ENCODE measurements at regions not wholly inside any gene's neighbourhood (a gene's known extent, or its start where the extent isn't known, plus 50 kb on each side); places are given as distances from the start of the nearest gene placed in this dataset.
A peak's percentile ranks its signal among the peaks of the same experiment; 100 is the strongest.

- CTCF ChIA-PET: no interaction called here
- H3K4me1 Mint-ChIP-seq (ENCODE audit: low read depth): peaks cover 13% of the 10 kb centered on the region
Observed at GRCh38 chr3:11718637-11719405, 75.1 kb upstream of the VGLL4 start.

GRCh38 chr3:11717768-11718636 lies 74.3 kb upstream of the VGLL4 start:
- ATAC-seq (no peak), DNase-seq (no peak)
- Mint-ChIP-seq H3K4me1 (ENCODE audit: low read depth) (peaks cover 13% of the 10 kb centered on the region), H3K27ac (peak overlapping the region; percentile 93), H3K9me3 (no peaks in the 10 kb centered on the region), H3K4me3 (peak overlapping the region; percentile 91), H3K27me3 (peaks cover 8% of the 10 kb centered on the region), H3K36me3 (ENCODE audit: low read depth) (no peaks in the 10 kb centered on the region)
- intact Hi-C loops (cut with micrococcal nuclease): no loop called here
- ChIA-PET POLR2A (interaction anchor here (1.1 to 1.3 kb wide), 2 partner anchors 10 to 53 kb away, joined by 3 read pairs; no protein-coding TSS in a partner anchor), CTCF (interaction anchor here (0.7 to 1.3 kb wide), 2 partner anchors 10 to 19 kb away, joined by 3 read pairs; no protein-coding TSS in a partner anchor)
- no peak for TF ChIP-seq CTCF (IDR thresholded peaks at IDR 0.05)

More at GRCh38 chr3:11718637-11719405, 75.1 kb upstream of the VGLL4 start:
- Mint-ChIP-seq H3K9me3 (no peaks in the 10 kb centered on the region), H3K4me3 (peak overlapping the region; percentile 91), H3K27me3 (peaks cover 10% of the 10 kb centered on the region), H3K36me3 (ENCODE audit: low read depth) (no peaks in the 10 kb centered on the region), H3K27ac (peak overlapping the region; percentile 93)
- POLR2A ChIA-PET: interaction anchor here (0.6 to 1.1 kb wide), 2 partner anchors 9 to 862 kb away, joined by 3 read pairs; no protein-coding TSS in a partner anchor
- ATAC-seq (peak; percentile 38), DNase-seq (peak; percentile 66)
- intact Hi-C loops (cut with micrococcal nuclease): no loop called here
- no peak for TF ChIP-seq CTCF (IDR thresholded peaks at IDR 0.05)

DNA sequence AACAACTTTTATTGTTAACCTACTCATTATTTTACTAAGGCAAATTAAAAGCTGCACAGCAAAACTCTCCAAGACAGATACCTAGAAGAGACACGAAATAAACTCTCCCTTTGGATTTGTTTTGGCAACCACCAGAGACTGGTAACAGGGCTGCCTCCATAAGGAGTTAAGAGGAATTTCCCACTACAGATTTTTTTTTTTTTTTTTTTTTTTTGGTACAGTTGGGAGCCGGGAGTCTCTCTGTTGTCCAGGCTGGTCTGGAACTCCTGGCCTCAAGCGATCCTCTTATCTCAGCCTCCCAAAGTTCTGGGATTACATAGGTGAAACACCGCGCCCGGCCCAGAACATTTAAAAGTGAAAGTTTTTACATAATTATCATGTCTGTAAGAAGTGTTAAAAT lies 73.6 kb upstream of the VGLL4 start:
- intact Hi-C loops (cut with micrococcal nuclease): no loop called here
- ChIA-PET POLR2A (interaction anchor here (1.3 kb wide), 1 partner anchor 53 kb away, joined by 3 read pairs; no protein-coding TSS in a partner anchor), CTCF (interaction anchor here (0.8 to 1.3 kb wide), 3 partner anchors 11 to 87 kb away, joined by 3 read pairs; no protein-coding TSS in a partner anchor)
- no peak overlapping the region for H3K27ac Mint-ChIP-seq
- ATAC-seq (no peak), DNase-seq (no peak)
- TF ChIP-seq CTCF (IDR thresholded peaks at IDR 0.05): no peak
- peaks cover 8% of the 10 kb centered on the region for H3K27me3 Mint-ChIP-seq
- no peaks in the 10 kb centered on the region for H3K9me3 Mint-ChIP-seq
- H3K4me1 Mint-ChIP-seq (ENCODE audit: low read depth): peaks cover 13% of the 10 kb centered on the region
- H3K4me3 Mint-ChIP-seq: no peak overlapping the region
- no peaks in the 10 kb centered on the region for H3K36me3 Mint-ChIP-seq (ENCODE audit: low read depth)

GRCh38 chr3:11716573-11717290 lies 73.0 kb upstream of the VGLL4 start:
- Mint-ChIP-seq H3K4me3 (no peak overlapping the region), H3K27me3 (peaks cover 3% of the 10 kb centered on the region), H3K9me3 (no peaks in the 10 kb centered on the region), H3K27ac (no peak overlapping the region), H3K36me3 (ENCODE audit: low read depth) (peaks cover 3% of the 10 kb centered on the region), H3K4me1 (ENCODE audit: low read depth) (peaks cover 16% of the 10 kb centered on the region)
- DNase-seq: no peak
- POLR2A ChIA-PET: interaction anchor here (1.3 kb wide), 1 partner anchor 54 kb away, joined by 3 read pairs; no protein-coding TSS in a partner anchor
- intact Hi-C loops (cut with micrococcal nuclease): no loop called here
- CTCF ChIA-PET: interaction anchor here (0.8 to 1.3 kb wide), 3 partner anchors 10 to 87 kb away, joined by 3 read pairs; no protein-coding TSS in a partner anchor
- TF ChIP-seq CTCF (IDR thresholded peaks at IDR 0.05): no peak
- ATAC-seq: no peak

Measured in activated CD8-positive, alpha-beta T cell treated with anti-CD3 and anti-CD28 coated beads for 36 hours (primary cell).